MCF 10A (cell line): ENCODE measurements at regions not wholly inside any gene's neighbourhood (a gene's known extent, or its start where the extent isn't known, plus 50 kb on each side); places are given as distances from the start of the nearest gene placed in this dataset.

ENCODE experiments used
- BruUV-seq: library from RNA; stranded (reverse); fragments of 400-500 nt; replicated peaks from 2 replicates; lab custom pipeline; 2021; lab: Mats Ljungman, UMichigan
- CTCF ChIA-PET: fragments of 300-600 bp; sonication (Branson Sonifier 250); formaldehyde crosslinking; extraction: SDS; loops from one replicate; lab custom pipeline; 2021; ENCODE audit warnings: antibody characterized with exemption, inconsistent platforms; lab: Yijun Ruan, JAX
- POLR2A ChIA-PET: fragments of 300-600, 350-650 bp; sonication (Branson Sonifier 250); formaldehyde crosslinking; extraction: SDS; loops from one replicate; lab custom pipeline; 2020; ENCODE audit warnings: antibody characterized with exemption, inconsistent platforms; lab: Yijun Ruan, JAX
- DNase-seq: peaks from one replicate; pipeline ENCODE4 v3.0.0-alpha.2; 2018; ENCODE audit not compliant: unreplicated experiment
- H3K27ac Mint-ChIP-seq: one replicate; pipeline ENCODE4 v1.8.0; 2022; ENCODE audit warnings: mild to moderate bottlenecking, low read depth, mixed read lengths; ENCODE audit not compliant: unreplicated experiment
- H3K27me3 Mint-ChIP-seq: one replicate; pipeline ENCODE4 v1.8.0; 2022; ENCODE audit warnings: mixed read lengths; ENCODE audit not compliant: insufficient read depth, unreplicated experiment
- H3K36me3 Mint-ChIP-seq: one replicate; pipeline ENCODE4 v1.8.0; 2022; ENCODE audit warnings: mild to moderate bottlenecking, moderate library complexity, mixed read lengths; ENCODE audit not compliant: insufficient read depth, unreplicated experiment
- H3K4me1 Mint-ChIP-seq: one replicate; pipeline ENCODE4 v1.8.0; 2022; ENCODE audit warnings: mixed read lengths; ENCODE audit not compliant: insufficient read depth, unreplicated experiment
- H3K4me3 Mint-ChIP-seq: one replicate; pipeline ENCODE4 v1.8.0; 2022; ENCODE audit warnings: mild to moderate bottlenecking, moderate library complexity, mixed read lengths; ENCODE audit not compliant: unreplicated experiment
- H3K9me3 Mint-ChIP-seq: one replicate; pipeline ENCODE4 v1.8.0; 2022; ENCODE audit warnings: mixed read lengths; ENCODE audit not compliant: unreplicated experiment
- CTCF ChIP-seq: fragments of 200-600 bp; IDR thresholded peaks from one replicate; pipeline ENCODE4 v1.8.0; 2022; ENCODE audit warnings: antibody characterized with exemption, mild to moderate bottlenecking; ENCODE audit not compliant: unreplicated experiment
- intact Hi-C: fragments of 100-400 bp; cut with micrococcal nuclease; formaldehyde crosslinking; loops from 2 replicates; pipeline ENCODE4 v1.14.1; 2022

GRCh38 chr5:82619097-82619496, 340.9 kb upstream of the RPS23 start:
- Mint-ChIP-seq H3K36me3 (no peaks in the 10 kb centered on the region), H3K4me3 (no peak overlapping the region), H3K27ac (no peak overlapping the region), H3K9me3 (peaks cover 10% of the 10 kb centered on the region), H3K27me3 (no peaks in the 10 kb centered on the region), H3K4me1 (no peaks in the 10 kb centered on the region)
- no TSS peak for BruUV-seq
- CTCF ChIA-PET = interaction anchor here (0.6 kb wide), 1 partner anchor 858 kb away, joined by 3 read pairs; no protein-coding TSS in a partner anchor
- POLR2A ChIA-PET = no interaction called here
- intact Hi-C loops = no loop called here
- TF ChIP-seq CTCF = no peak
- DNase-seq = no peak

GRCh38 chr5:82614706-82615105, 336.6 kb upstream of the RPS23 start:
- Mint-ChIP-seq H3K27me3 (no peaks in the 10 kb centered on the region), H3K4me3 (no peak overlapping the region), H3K36me3 (no peaks in the 10 kb centered on the region)

GRCh38 chr5:82613891-82614290, 335.7 kb upstream of the RPS23 start:
- no peak overlapping the region for H3K27ac Mint-ChIP-seq
- POLR2A ChIA-PET = interaction anchor here (0.6 kb wide), 1 partner anchor 651 kb away, joined by 4 read pairs; no protein-coding TSS in a partner anchor
- H3K27me3 Mint-ChIP-seq = no peaks in the 10 kb centered on the region
- intact Hi-C loops = no loop called here
- H3K4me3 Mint-ChIP-seq = no peak overlapping the region
- H3K4me1 Mint-ChIP-seq = no peaks in the 10 kb centered on the region
- H3K36me3 Mint-ChIP-seq = no peaks in the 10 kb centered on the region
- no peak for DNase-seq
- no peak for TF ChIP-seq CTCF
- CTCF ChIA-PET = no interaction called here
- no TSS peak for BruUV-seq
- peaks cover 6% of the 10 kb centered on the region for H3K9me3 Mint-ChIP-seq

More at GRCh38 chr5:82614706-82615105, 336.6 kb upstream of the RPS23 start:
- H3K27ac Mint-ChIP-seq = no peak overlapping the region
- no peak for DNase-seq
- TF ChIP-seq CTCF = no peak
- intact Hi-C loops = no loop called here
- POLR2A ChIA-PET = interaction anchor here (1.0 kb wide), 1 partner anchor 12 kb away, joined by 3 read pairs; no protein-coding TSS in a partner anchor
- CTCF ChIA-PET = interaction anchor here (0.8 kb wide), 1 partner anchor 27 kb away, joined by 3 read pairs; no protein-coding TSS in a partner anchor
- H3K9me3 Mint-ChIP-seq = peaks cover 10% of the 10 kb centered on the region
- no TSS peak for BruUV-seq
- no peaks in the 10 kb centered on the region for H3K4me1 Mint-ChIP-seq

GRCh38 chr5:82610686-82611085, 332.5 kb upstream of the RPS23 start:
- no peaks in the 10 kb centered on the region for H3K4me1 Mint-ChIP-seq
- intact Hi-C loops = no loop called here
- no peak for DNase-seq

More at GRCh38 chr5:82610686-82611085, 332.5 kb upstream of the RPS23 start:
- TF ChIP-seq CTCF = no peak
- CTCF ChIA-PET = no interaction called here
- no TSS peak for BruUV-seq
- Mint-ChIP-seq H3K27me3 (no peaks in the 10 kb centered on the region), H3K9me3 (no peaks in the 10 kb centered on the region), H3K36me3 (no peaks in the 10 kb centered on the region), H3K27ac (no peak overlapping the region), H3K4me3 (no peak overlapping the region)
- POLR2A ChIA-PET = no interaction called here
